GM19239 (cell line): ENCODE measurements at regions not wholly inside any gene's neighbourhood (a gene's known extent, or its start where the extent isn't known, plus 50 kb on each side); places are given as distances from the start of the nearest gene placed in this dataset.
"Not testable (repeated sequence)": the region's sequence is repeated elsewhere in the genome, so short reads cannot be mapped to it uniquely, and the experiment has no call there.

ENCODE experiments used
- DNase-seq: peaks from one replicate; pipeline ENCODE4 v3.0.0; 2011; ENCODE audit warnings: low spot score; ENCODE audit not compliant: insufficient read length
- FAIRE-seq: peaks from 2 replicates; lab custom pipeline; 2011; peaks lifted over from hg19 to GRCh38; lab: Jason Lieb, UNC

GRCh38 chr16:6797223-6797622 lies 535.4 kb upstream of the RBFOX1 start:
- no peak for FAIRE-seq
- DNase-seq, result no peak

GRCh38 chr16:6777624-6778023 lies 555.0 kb upstream of the RBFOX1 start:
- FAIRE-seq (no peak), DNase-seq (no peak)

DNA sequence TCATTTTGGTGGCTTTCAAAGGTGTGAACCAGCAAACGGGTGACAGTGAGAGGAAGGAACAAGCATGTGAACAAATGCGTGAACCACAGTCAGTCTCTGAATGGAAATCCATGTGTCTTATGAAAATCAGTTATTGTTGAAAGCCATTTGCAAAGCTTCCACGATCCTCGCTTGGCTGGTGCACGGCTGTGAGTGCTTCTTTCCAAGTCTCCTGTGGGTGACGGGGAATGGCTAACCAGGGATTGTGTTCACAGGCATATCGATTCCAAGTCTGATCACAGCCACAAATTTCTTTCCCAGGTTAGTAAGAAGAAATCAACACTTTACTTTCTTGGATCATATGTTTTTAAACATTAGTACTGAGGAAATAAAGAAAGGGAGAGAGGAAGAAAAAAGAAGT lies 556.9 kb upstream of the RBFOX1 start:
- FAIRE-seq (no peak), DNase-seq (no peak)

GRCh38 chr16:6771956-6772355 lies 560.7 kb upstream of the RBFOX1 start:
- FAIRE-seq (no peak), DNase-seq (no peak)

DNA sequence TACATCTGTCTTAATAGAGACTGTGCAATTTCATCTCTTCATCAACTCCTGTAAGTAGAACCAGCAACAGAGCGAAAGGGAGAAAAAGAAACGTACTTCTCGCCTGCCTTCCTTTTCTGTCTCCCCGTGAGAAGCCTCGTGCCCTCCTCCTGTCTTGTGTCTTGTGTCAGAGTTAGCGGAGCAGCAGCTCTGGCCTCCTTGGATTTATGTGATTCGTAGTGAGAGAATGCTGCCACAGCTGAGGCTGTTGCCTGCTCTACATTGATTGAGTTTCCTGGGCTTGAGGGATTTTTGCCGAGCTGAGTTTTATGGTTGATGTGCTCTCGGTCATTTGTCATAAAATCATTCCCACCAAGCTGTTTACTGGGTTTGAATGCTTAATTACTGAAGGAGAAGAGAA lies 579.1 kb upstream of the RBFOX1 start:
- no peak for DNase-seq
- no peak for FAIRE-seq

DNA sequence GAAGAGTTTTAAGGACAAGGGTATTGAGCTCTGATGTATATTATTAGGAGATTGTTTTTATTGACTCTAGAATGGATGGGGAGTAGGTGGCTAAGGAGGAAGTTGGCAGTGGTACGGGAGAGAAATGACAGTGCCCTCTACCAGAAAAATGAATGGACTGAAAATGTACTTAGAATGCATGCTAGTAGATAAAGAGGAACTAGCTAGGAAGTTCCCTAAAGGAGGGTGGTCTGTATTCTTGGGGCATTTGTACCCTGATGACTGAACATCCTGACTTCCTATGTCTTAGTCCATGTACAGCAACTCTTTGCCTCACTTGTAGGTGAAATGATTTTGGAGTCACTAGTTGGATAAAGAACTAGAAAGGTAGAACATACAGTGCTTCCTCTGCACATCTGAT lies 581.5 kb upstream of the RBFOX1 start:
- no peak for DNase-seq
- FAIRE-seq, result no peak

DNA sequence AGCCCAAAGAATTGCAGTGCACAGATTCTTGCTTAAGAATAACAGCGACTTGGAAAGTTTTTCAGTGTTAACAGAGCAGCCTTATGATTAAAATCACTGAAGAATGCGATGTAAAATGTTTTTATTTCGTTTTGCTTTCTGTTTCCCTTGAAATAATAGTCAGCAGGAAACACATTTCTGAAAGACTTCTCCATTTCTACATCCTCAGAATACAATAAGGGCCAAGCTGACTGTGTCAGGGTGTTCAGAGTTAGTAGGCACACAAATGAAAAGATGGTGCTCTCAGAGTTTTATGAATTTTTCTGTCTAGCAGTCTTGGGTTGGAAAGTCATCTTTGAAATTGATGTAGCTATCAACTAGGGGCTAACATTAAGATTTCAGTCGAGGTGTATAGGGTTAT lies 582.9 kb upstream of the RBFOX1 start:
- DNase-seq (no peak), FAIRE-seq (no peak)

DNA sequence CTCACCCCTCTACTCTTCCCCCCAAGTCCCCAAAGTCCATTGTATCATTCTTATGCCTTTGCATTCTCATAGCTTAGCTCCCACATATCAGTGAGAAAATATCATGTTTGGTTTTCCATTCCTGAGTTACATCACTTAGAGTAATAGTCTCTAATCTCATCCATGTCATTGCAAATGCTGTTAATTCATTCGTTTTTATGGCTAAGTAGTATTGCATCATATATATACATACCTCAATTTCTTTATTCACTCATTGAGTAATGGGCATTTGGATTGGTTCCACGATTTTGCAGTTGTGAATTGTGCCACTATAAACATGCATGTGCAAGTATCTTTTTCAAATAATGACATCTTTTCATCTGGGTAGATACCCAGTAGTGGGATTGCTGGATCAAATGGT lies 596.3 kb upstream of the RBFOX1 start:
- DNase-seq, FAIRE-seq: not testable (repeated sequence)

DNA sequence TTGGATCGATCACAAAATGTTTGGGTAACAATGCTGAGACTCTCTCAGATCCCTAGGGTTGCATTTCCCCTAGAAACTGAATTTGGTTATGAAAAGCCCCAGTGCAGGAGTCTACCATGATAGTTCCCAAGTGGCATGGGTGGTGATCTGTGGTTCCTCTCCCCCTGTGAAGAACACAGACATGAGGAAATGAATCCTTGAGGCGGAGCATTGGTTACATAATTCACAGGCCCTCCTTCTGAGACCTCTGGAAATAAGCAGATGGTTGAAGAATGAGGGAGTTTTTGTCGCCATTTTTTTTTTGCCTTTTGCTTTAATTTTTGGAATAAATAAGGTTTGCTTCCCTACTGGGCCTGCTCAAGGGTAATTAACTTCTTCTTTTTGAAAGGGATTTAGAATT lies 597.0 kb upstream of the RBFOX1 start:
- FAIRE-seq (no peak), DNase-seq (no peak)

- FAIRE-seq (no peak), DNase-seq (no peak)
Observed at GRCh38 chr16:6732166-6732565, 600.5 kb upstream of the RBFOX1 start.

- FAIRE-seq (no peak), DNase-seq (no peak)
Observed at GRCh38 chr16:6728381-6728780, 604.3 kb upstream of the RBFOX1 start.

DNA sequence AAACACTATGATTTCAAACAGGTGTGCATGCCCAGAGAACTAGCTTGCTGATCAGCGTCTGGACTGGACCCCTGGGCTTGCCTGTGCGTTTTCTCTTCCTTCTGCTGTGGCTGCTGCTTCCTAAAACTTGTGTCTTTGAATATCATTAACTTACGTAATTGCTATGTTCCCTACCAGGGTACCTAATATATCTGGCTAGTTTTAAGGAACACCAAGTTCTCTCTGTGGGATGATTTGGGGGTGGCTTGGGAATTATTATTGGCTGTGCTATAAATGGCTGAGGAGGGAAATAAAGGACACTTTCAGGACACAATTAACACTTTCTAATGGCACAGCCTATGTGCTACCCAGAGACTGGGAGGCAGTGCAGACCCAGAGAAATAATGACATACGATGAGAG lies 606.0 kb upstream of the RBFOX1 start:
- DNase-seq, result no peak
- FAIRE-seq, result no peak

GRCh38 chr16:6725634-6726331 lies 606.9 kb upstream of the RBFOX1 start:
- no peak for FAIRE-seq
- DNase-seq, result no peak

DNA sequence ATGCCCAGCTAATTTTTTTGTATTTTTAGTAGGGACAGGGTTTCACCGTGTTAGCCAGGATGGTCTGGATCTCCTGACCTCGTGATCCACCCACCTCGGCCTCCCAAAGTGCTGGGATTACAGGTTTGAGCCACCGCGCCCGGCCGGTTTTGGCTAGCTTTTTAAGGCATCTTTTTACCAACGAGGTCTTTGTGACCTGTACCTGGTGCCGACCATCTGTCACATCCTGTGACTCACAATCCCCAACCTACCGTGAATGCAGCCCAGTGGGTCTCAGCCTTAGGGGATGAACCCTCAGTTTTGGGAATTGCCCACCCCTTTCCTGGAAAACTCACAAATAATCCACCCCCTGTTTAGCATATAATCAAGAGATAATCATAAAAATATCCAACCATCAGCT lies 607.4 kb upstream of the RBFOX1 start:
- not testable (repeated sequence) for DNase-seq, FAIRE-seq

DNA sequence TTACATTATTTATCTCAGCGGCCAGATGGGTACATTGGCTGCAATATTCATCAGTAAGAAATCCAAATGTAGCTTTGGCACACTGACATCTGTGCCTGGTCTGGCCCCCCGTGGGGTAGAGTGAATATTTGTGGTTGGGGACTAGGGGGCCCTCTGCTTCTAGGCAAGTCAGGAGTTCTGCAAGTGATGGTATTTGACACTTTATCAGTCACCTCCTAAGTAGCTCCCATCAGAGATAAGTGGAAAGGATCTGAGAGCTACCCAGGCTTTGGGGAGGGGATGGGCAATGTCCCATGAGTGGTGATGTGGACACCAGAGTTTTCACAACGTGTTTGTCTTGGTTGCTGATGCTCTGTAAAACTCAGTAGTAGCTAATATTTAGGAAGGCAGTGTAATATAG lies 609.9 kb upstream of the RBFOX1 start:
- DNase-seq (no peak), FAIRE-seq (no peak)

- DNase-seq (no peak), FAIRE-seq (no peak)
Observed at GRCh38 chr16:6714510-6714909, 618.1 kb upstream of the RBFOX1 start.

DNA sequence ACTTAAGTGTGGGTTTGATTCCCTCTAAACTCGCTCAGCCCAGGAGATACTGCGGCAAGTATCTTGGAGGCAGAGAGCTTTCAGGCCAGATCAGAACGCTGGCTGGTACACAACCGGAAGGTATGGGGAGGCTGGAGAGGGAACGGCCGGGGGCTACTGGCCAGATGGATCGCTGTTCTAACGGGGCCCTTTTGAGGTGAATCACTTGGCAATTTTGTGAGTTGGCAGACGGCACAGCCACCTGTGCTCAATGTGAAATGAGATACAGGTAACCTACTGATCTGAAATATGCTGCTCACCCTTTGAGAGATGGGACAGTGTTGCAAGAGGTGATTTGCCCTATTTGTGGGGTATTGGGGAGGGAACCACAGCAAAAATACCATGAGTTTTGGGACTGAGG lies 622.9 kb upstream of the RBFOX1 start:
- FAIRE-seq (no peak), DNase-seq (no peak)

GRCh38 chr16:6708576-6709215 lies 623.9 kb upstream of the RBFOX1 start:
- FAIRE-seq, result no peak
- no peak for DNase-seq

- DNase-seq (no peak), FAIRE-seq (no peak)
Observed at GRCh38 chr16:6704306-6704930, 628.2 kb upstream of the RBFOX1 start.

GRCh38 chr16:6701096-6701495 lies 631.5 kb upstream of the RBFOX1 start:
- no peak for FAIRE-seq
- DNase-seq, result no peak

DNA sequence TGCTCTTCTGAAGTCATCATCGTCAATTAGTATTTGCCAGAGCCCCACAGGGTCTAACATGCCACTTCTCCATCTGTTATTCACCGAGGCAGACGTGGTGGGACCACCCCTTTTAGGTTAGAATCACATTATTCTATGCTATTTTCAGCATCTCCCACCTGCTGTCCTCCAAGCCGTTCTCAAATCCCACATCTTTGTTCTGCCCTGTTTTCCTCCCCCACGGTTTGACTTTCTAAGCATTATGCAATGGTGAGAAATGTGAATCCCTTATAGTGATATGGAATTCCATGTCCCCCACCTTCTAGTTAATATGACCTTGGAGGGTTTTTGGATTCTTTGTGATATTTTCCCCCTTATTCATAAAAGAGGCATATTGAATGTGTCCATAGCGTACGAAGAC lies 634.1 kb upstream of the RBFOX1 start:
- FAIRE-seq, result no peak
- DNase-seq, result no peak

DNA sequence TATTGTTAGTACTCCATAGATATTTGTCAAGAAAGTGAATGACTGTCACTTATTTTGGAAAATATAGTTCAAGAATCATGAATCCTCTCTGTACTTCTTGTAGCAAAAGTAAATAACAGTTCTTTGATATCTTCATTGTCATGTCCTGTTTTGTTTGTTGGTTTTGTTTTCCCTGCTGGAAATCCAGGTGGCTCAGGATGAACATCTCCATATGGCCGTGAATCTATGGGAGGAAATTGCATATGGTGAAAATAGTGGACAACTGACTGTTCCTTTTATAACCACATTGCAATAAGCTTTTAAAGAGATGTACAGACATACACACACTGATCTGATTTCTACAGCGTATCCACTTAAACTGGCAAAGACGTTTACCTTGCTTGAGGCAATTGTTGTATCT lies 637.0 kb upstream of the RBFOX1 start:
- DNase-seq (no peak), FAIRE-seq (no peak)
